SK-N-SH (cell line): ENCODE measurements at regions not wholly inside any gene's neighbourhood (a gene's known extent, or its start where the extent isn't known, plus 50 kb on each side); places are given as distances from the start of the nearest gene placed in this dataset.

Experiments
- CTCF ChIA-PET: fragments of 300-600, 350-600 bp; formaldehyde crosslinking; extraction: SDS; loops from one replicate; lab custom pipeline; 2021; lab: Yijun Ruan, JAX
- POLR2A ChIA-PET: fragments of 350-600 bp; sonication (Branson Sonifier 250); formaldehyde crosslinking; extraction: SDS; loops from one replicate; lab custom pipeline; 2020; ENCODE audit warnings: antibody characterized with exemption, inconsistent platforms; lab: Yijun Ruan, JAX
- DNase-seq: peaks from one replicate; pipeline ENCODE4 v3.0.0; 2012
- H2AFZ ChIP-seq: fragments of 200-600 bp; sonication (generic); 2 replicates; pipeline ENCODE4 v1.8.1; 2016; ENCODE audit warnings: antibody characterized with exemption, mild to moderate bottlenecking, low read depth
- H3F3A ChIP-seq: fragments of 200-600 bp; sonication (generic); replicated peaks from 2 replicates; pipeline ENCODE3; 2016; ENCODE audit warnings: antibody characterized with exemption, mild to moderate bottlenecking; ENCODE audit not compliant: insufficient read depth
- H3K27ac ChIP-seq, 2 experiments: fragments of 200-500 bp in 1 of 2; fragments of 200-600 bp in 1 of 2; sonication (Bioruptor generic) in 1 of 2; sonication (generic), shearing (Covaris generic) in 1 of 2; 2 replicates each; pipeline versions ENCODE4 v1.5.1 to v1.6.1; 2014 to 2016; ENCODE audit warnings: low read depth in 2 of 2, inconsistent platforms in 1 of 2, low read length in 1 of 2, mild to moderate bottlenecking in 1 of 2, mixed read lengths in 1 of 2
- H3K27me3 ChIP-seq: fragments of 200-600 bp; sonication (generic), shearing (Covaris generic); 2 replicates; pipeline ENCODE4 v1.6.1; 2016; ENCODE audit warnings: mixed run types; ENCODE audit not compliant: insufficient read depth
- H3K36me3 ChIP-seq, 2 experiments: fragments of 200-500 bp in 1 of 2; fragments of 200-600 bp in 1 of 2; sonication (Bioruptor generic) in 1 of 2; sonication (generic) in 1 of 2; replicated peaks in 1 of 2; 2 replicates each; pipeline versions ENCODE3 to v1.5.1; 2014 to 2016; ENCODE audit warnings: low read length in 1 of 2, mild to moderate bottlenecking in 1 of 2; ENCODE audit not compliant: insufficient read depth in 2 of 2, control insufficient read depth in 1 of 2
- H3K4me1 ChIP-seq, 2 experiments: fragments of 200-500 bp in 1 of 2; fragments of 200-600 bp in 1 of 2; sonication (Bioruptor generic) in 1 of 2; sonication (generic), shearing (Covaris generic) in 1 of 2; 2 replicates each; pipeline versions ENCODE4 v1.5.1 to v1.6.1; 2014 to 2016; ENCODE audit warnings: low read depth in 1 of 2, low read length in 1 of 2, mixed run types in 1 of 2; ENCODE audit not compliant: insufficient read depth in 2 of 2, control insufficient read depth in 1 of 2
- H3K4me2 ChIP-seq: fragments of 200-600 bp; sonication (generic), shearing (Covaris generic); 2 replicates; pipeline ENCODE4 v1.6.1; 2017; ENCODE audit warnings: mixed run types
- H3K4me3 ChIP-seq, 2 experiments: fragments of 200-500 bp in 1 of 2; fragments of 200-600 bp in 1 of 2; sonication (Bioruptor generic) in 1 of 2; sonication (generic), shearing (Covaris generic) in 1 of 2; 2 replicates each; pipeline versions ENCODE4 v1.5.1 to v1.8.1; 2014 to 2016; ENCODE audit warnings: low read depth in 2 of 2, inconsistent platforms in 1 of 2, low read length in 1 of 2, mild to moderate bottlenecking in 1 of 2, mixed read lengths in 1 of 2, moderate library complexity in 1 of 2
- H3K79me2 ChIP-seq: fragments of 200-600 bp; sonication (generic); 2 replicates; pipeline ENCODE4 v1.8.1; 2017; ENCODE audit warnings: mild to moderate bottlenecking; ENCODE audit not compliant: insufficient read depth
- H3K9ac ChIP-seq: fragments of 200-600 bp; sonication (generic); 2 replicates; pipeline ENCODE4 v1.6.1; 2017; ENCODE audit warnings: mixed run types
- H3K9me2 ChIP-seq: fragments of 200-600 bp; sonication (generic); 2 replicates; pipeline ENCODE4 v1.6.1; 2017; ENCODE audit warnings: mixed run types
- H3K9me3 ChIP-seq: fragments of 200-600 bp; sonication (generic); 2 replicates; pipeline ENCODE4 v1.6.1; 2017; ENCODE audit warnings: mixed run types, mild to moderate bottlenecking, moderate library complexity
- H4K20me1 ChIP-seq: fragments of 200-600 bp; sonication (generic); 2 replicates; pipeline ENCODE4 v1.6.1; 2017; ENCODE audit warnings: mild to moderate bottlenecking, mixed run types; ENCODE audit not compliant: insufficient read depth
- CHD2 ChIP-seq: fragments of 150-350 bp; IDR thresholded peaks from 2 replicates; pipeline ENCODE4 v1.6.1; 2018; ENCODE audit warnings: low read length; ENCODE audit not compliant: partially characterized antibody
- ELF1 ChIP-seq: IDR thresholded peaks from 2 replicates; pipeline ENCODE4 v1.4.0; 2012
- EZH2phosphoT487 ChIP-seq: fragments of 200-600 bp; sonication (generic); IDR thresholded peaks from 2 replicates; pipeline ENCODE4 v1.6.1; 2017; ENCODE audit warnings: low read depth, mixed run types, mild to moderate bottlenecking, antibody characterized with exemption, moderate library complexity, borderline replicate concordance
- FOSL2 ChIP-seq: IDR thresholded peaks from 2 replicates; pipeline ENCODE4 v1.4.0; 2012; ENCODE audit warnings: low read depth, mild to moderate bottlenecking, moderate library complexity, borderline replicate concordance
- FOXJ3 ChIP-seq: sonication (generic); formaldehyde crosslinking; IDR thresholded peaks from 2 replicates; pipeline ENCODE4 v1.5.1; 2020; ENCODE audit warnings: mild to moderate bottlenecking, missing genetic modification reagents
- FOXM1 ChIP-seq: IDR thresholded peaks from 2 replicates; pipeline ENCODE4 v1.4.0; 2012; ENCODE audit warnings: low read depth, mild to moderate bottlenecking
- MAX ChIP-seq: IDR thresholded peaks from 2 replicates; pipeline ENCODE4 v1.4.0; 2012; ENCODE audit warnings: low read depth
- NFIC ChIP-seq: IDR thresholded peaks from 2 replicates; pipeline ENCODE4 v1.4.0; 2012; ENCODE audit warnings: borderline replicate concordance
- NRF1 ChIP-seq: IDR thresholded peaks from 2 replicates; pipeline ENCODE4 v1.6.1; 2012; ENCODE audit warnings: low read depth, mild to moderate bottlenecking, low read length
- POLR2AphosphoS5 ChIP-seq: IDR thresholded peaks from 2 replicates; pipeline ENCODE4 v1.6.1; 2012; ENCODE audit warnings: low read depth, low read length
- RAD21 ChIP-seq: IDR thresholded peaks from 2 replicates; pipeline ENCODE4 v1.6.1; 2012; ENCODE audit warnings: mild to moderate bottlenecking, low read length
- RCOR1 ChIP-seq: fragments of 150-350 bp; IDR thresholded peaks from 2 replicates; pipeline ENCODE4 v1.6.1; 2017; ENCODE audit warnings: antibody characterized with exemption, low read length
- REST ChIP-seq: IDR thresholded peaks from 2 replicates; pipeline ENCODE4 v1.6.1; 2012; ENCODE audit warnings: mild to moderate bottlenecking, low read depth, low read length, moderate library complexity
- SIN3A ChIP-seq: IDR thresholded peaks from 2 replicates; pipeline ENCODE4 v1.6.1; 2012; ENCODE audit warnings: low read depth, mild to moderate bottlenecking, low read length, moderate library complexity, borderline replicate concordance
- SMC3 ChIP-seq: IDR thresholded peaks from 2 replicates; pipeline ENCODE4 v1.6.1; 2012; ENCODE audit warnings: low read depth, low read length, improper control_type of control experiment
- TAF1 ChIP-seq: IDR thresholded peaks from 2 replicates; pipeline ENCODE4 v1.6.1; 2012; ENCODE audit warnings: low read depth, mild to moderate bottlenecking, low read length, moderate library complexity, borderline replicate concordance
- TCF12 ChIP-seq: IDR thresholded peaks from 2 replicates; pipeline ENCODE4 v1.4.0; 2012
- WGBS: methylation state at CpG from one replicate; pipeline ENCODE4 v1.1.6; 2017; ENCODE audit warnings: low lambda C conversion rate; 5-methylcytosine and 5-hydroxymethylcytosine counted together

GRCh38 chr20:55010761-55011160 lies 535.4 kb downstream of the DOK5 start:
- WGBS, result 40% methylated on average over 1 of the region's 1 CpG
- H3K79me2 ChIP-seq, result no peaks in the 10 kb centered on the region
- 0 out of 2 replicates have a peak, but pooled peaks cover 6% of the 10 kb centered on the region for H3K9me3 ChIP-seq
- TF ChIP-seq FOXM1 (no peak), CHD2 (no peak), NRF1 (no peak), POLR2AphosphoS5 (no peak), RAD21 (no peak), EZH2phosphoT487 (no peak), FOSL2 (no peak), ELF1 (no peak), FOXJ3 (no peak), TAF1 (no peak), REST (no peak), MAX (no peak), TCF12 (no peak), SIN3A (no peak)
- H2AFZ ChIP-seq, result no peak overlapping the region
- CTCF ChIA-PET, result interaction anchor here (0.6 kb wide), 1 partner anchor 1151 kb away, joined by 3 read pairs; no protein-coding TSS in a partner anchor
- no peaks in the 10 kb centered on the region for H4K20me1 ChIP-seq
- no peak overlapping the region for H3K4me2 ChIP-seq
- H3K36me3 ChIP-seq, result no peaks in the 10 kb centered on the region
- POLR2A ChIA-PET, result no interaction called here
- H3K4me3 ChIP-seq, result no peak overlapping the region
- H3K27me3 ChIP-seq, result no peaks in the 10 kb centered on the region
- H3K27ac ChIP-seq, result no peak overlapping the region
- H3K4me1 ChIP-seq, result no peaks in the 10 kb centered on the region
- no peaks in the 10 kb centered on the region for H3K9me2 ChIP-seq
- DNase-seq, result no peak
- no peaks in the 10 kb centered on the region for H3F3A ChIP-seq
- H3K9ac ChIP-seq, result no peak overlapping the region

GRCh38 chr20:55009066-55009465 lies 533.7 kb downstream of the DOK5 start:
- POLR2A ChIA-PET, result no interaction called here
- TF ChIP-seq SMC3, result no peak
- TF ChIP-seq RAD21, result no peak
- TF ChIP-seq EZH2phosphoT487, result no peak
- TF ChIP-seq TCF12, result no peak
- TF ChIP-seq ELF1, result no peak
- TF ChIP-seq RCOR1, result no peak
- TF ChIP-seq NFIC, result no peak

More at GRCh38 chr20:55009066-55009465, 533.7 kb downstream of the DOK5 start:
- Histone ChIP-seq H3K9ac (no peak overlapping the region), H3K27me3 (no peaks in the 10 kb centered on the region), H3K27ac (no peak overlapping the region), H3K9me2 (no peaks in the 10 kb centered on the region), H3K36me3 (no peaks in the 10 kb centered on the region), H4K20me1 (no peaks in the 10 kb centered on the region), H3K4me1 (peaks cover 0 to 4% of the 10 kb centered on the region in 2 experiments; a peak in 1 of 4 replicates), H3F3A (no peaks in the 10 kb centered on the region), H3K9me3 (0 out of 2 replicates have a peak, but pooled peaks cover 7% of the 10 kb centered on the region), H3K79me2 (no peaks in the 10 kb centered on the region), H2AFZ (no peak overlapping the region), H3K4me3 (no peak overlapping the region), H3K4me2 (no peak overlapping the region)
- 27% methylated on average over 2 of the region's 2 CpGs for WGBS
- CTCF ChIA-PET, result no interaction called here
- DNase-seq, result no peak
